GM21390 (cell line): ENCODE measurements at regions not wholly inside any gene's neighbourhood (a gene's known extent, or its start where the extent isn't known, plus 50 kb on each side); places are given as distances from the start of the nearest gene placed in this dataset.

Experiments
- ATAC-seq: cut with Tn5 transposase; IDR thresholded peaks from one replicate; pipeline ENCODE4 v1.9.1; 2021; ENCODE audit not compliant: unreplicated experiment

GRCh38 chr14:97413966-97414717 lies 617.0 kb downstream of the VRK1 start:
- no peak for ATAC-seq

- no peak for ATAC-seq
Measured at GRCh38 chr14:97414718-97415098, 617.5 kb downstream of the VRK1 start.

GRCh38 chr14:97415907-97416306 lies 618.7 kb downstream of the VRK1 start:
- no peak for ATAC-seq

- no peak for ATAC-seq
Measured at GRCh38 chr14:97416550-97416949, 619.4 kb downstream of the VRK1 start.

GRCh38 chr14:97417331-97417730 lies 620.1 kb downstream of the VRK1 start:
- ATAC-seq = no peak

GRCh38 chr14:97420211-97420610 lies 623.0 kb downstream of the VRK1 start:
- ATAC-seq = no peak

- ATAC-seq = no peak
Measured at GRCh38 chr14:97426776-97427175, 629.6 kb downstream of the VRK1 start.

GRCh38 chr14:97428808-97429440 lies 631.7 kb downstream of the VRK1 start:
- no peak for ATAC-seq

- ATAC-seq = no peak
Measured at GRCh38 chr14:97432586-97432985, 635.4 kb downstream of the VRK1 start.

- ATAC-seq = no peak
Measured at GRCh38 chr14:97441740-97442362, 644.7 kb downstream of the VRK1 start.

GRCh38 chr14:97442363-97442762 lies 645.2 kb downstream of the VRK1 start:
- no peak for ATAC-seq

GRCh38 chr14:97443412-97443811 lies 646.2 kb downstream of the VRK1 start:
- ATAC-seq = no peak

- no peak for ATAC-seq
Measured at GRCh38 chr14:97444248-97444647, 647.1 kb downstream of the VRK1 start.

GRCh38 chr14:97445367-97445766 lies 648.2 kb downstream of the VRK1 start:
- ATAC-seq = no peak

- no peak for ATAC-seq
Measured at GRCh38 chr14:97446087-97446486, 648.9 kb downstream of the VRK1 start.

GRCh38 chr14:97452314-97452713 lies 655.1 kb downstream of the VRK1 start:
- no peak for ATAC-seq

GRCh38 chr14:97453991-97454390 lies 656.8 kb downstream of the VRK1 start:
- ATAC-seq = no peak

GRCh38 chr14:97456462-97456861 lies 659.3 kb downstream of the VRK1 start:
- ATAC-seq = no peak

GRCh38 chr14:97456958-97457357 lies 659.8 kb downstream of the VRK1 start:
- no peak for ATAC-seq

- no peak for ATAC-seq
Measured at GRCh38 chr14:97457575-97458085, 660.4 kb downstream of the VRK1 start.

- ATAC-seq = no peak
Measured at GRCh38 chr14:97458255-97458654, 661.1 kb downstream of the VRK1 start.
